HEK293T (cell line): ENCODE measurements at regions not wholly inside any gene's neighbourhood (a gene's known extent, or its start where the extent isn't known, plus 50 kb on each side); places are given as distances from the start of the nearest gene placed in this dataset.

Source experiments
- CTCF ChIA-PET: fragments of 350-600 bp; formaldehyde crosslinking; extraction: SDS; loops from one replicate; lab custom pipeline; 2021; ENCODE audit warnings: antibody characterized with exemption, inconsistent platforms; lab: Yijun Ruan, JAX
- POLR2A ChIA-PET: fragments of 350-600 bp; formaldehyde crosslinking; extraction: SDS; loops from one replicate; lab custom pipeline; 2020; ENCODE audit warnings: antibody characterized with exemption, inconsistent platforms; lab: Yijun Ruan, JAX
- DNase-seq: peaks from one replicate; pipeline ENCODE4 v3.0.0; 2012; ENCODE audit warnings: mixed read lengths; ENCODE audit errors: extremely low spot score
- ARNT ChIP-seq: fragments of 450-650 bp; IDR thresholded peaks from 2 replicates; pipeline ENCODE4 v1.6.1; 2017; ENCODE audit warnings: mild to moderate bottlenecking
- BHLHE40 ChIP-seq: fragments of 450-650 bp; IDR thresholded peaks from 2 replicates; pipeline ENCODE4 v1.6.1; 2016; ENCODE audit warnings: mild to moderate bottlenecking, moderate library complexity, borderline replicate concordance
- CTBP1 ChIP-seq: fragments of 450-650 bp; IDR thresholded peaks from 2 replicates; pipeline ENCODE4 v1.6.1; 2016; ENCODE audit warnings: borderline replicate concordance
- ELF4 ChIP-seq: fragments of 450-650 bp; IDR thresholded peaks from 2 replicates; pipeline ENCODE4 v1.6.1; 2017; ENCODE audit warnings: antibody characterized with exemption
- FOXA1 ChIP-seq: fragments of 450-650 bp; IDR thresholded peaks from 2 replicates; pipeline ENCODE4 v1.6.1; 2016; ENCODE audit warnings: mild to moderate bottlenecking
- FOXK2 ChIP-seq: fragments of 450-650 bp; IDR thresholded peaks from 2 replicates; pipeline ENCODE4 v1.6.1; 2016; ENCODE audit warnings: mild to moderate bottlenecking
- FOXM1 ChIP-seq: fragments of 450-650 bp; IDR thresholded peaks from 2 replicates; pipeline ENCODE4 v1.6.1; 2017; ENCODE audit warnings: mild to moderate bottlenecking, borderline replicate concordance
- HDGF ChIP-seq: fragments of 450-650 bp; IDR thresholded peaks from 2 replicates; pipeline ENCODE4 v1.6.1; 2017; ENCODE audit warnings: antibody characterized with exemption, borderline replicate concordance
- L3MBTL2 ChIP-seq: fragments of 450-650 bp; conservative IDR thresholded peaks from 2 replicates; pipeline ENCODE4 v1.6.1; 2016; ENCODE audit warnings: mild to moderate bottlenecking
- LEF1 ChIP-seq: fragments of 450-650 bp; IDR thresholded peaks from 2 replicates; pipeline ENCODE4 v1.6.1; 2017; ENCODE audit warnings: mild to moderate bottlenecking, borderline replicate concordance
- NFRKB ChIP-seq: fragments of 450-650 bp; IDR thresholded peaks from 2 replicates; pipeline ENCODE4 v1.6.1; 2016; ENCODE audit warnings: mild to moderate bottlenecking, moderate library complexity
- PKNOX1 ChIP-seq: fragments of 450-650 bp; IDR thresholded peaks from 2 replicates; pipeline ENCODE4 v1.6.1; 2016
- SP1 ChIP-seq: fragments of 450-650 bp; IDR thresholded peaks from 2 replicates; pipeline ENCODE4 v1.6.1; 2017
- SUZ12 ChIP-seq: fragments of 450-650 bp; IDR thresholded peaks from 2 replicates; pipeline ENCODE4 v1.6.1; 2016; ENCODE audit warnings: mild to moderate bottlenecking
- TARDBP ChIP-seq: fragments of 450-650 bp; IDR thresholded peaks from 2 replicates; pipeline ENCODE4 v1.6.1; 2016
- ZNF384 ChIP-seq: fragments of 450-650 bp; IDR thresholded peaks from 2 replicates; pipeline ENCODE4 v1.6.1; 2016

DNA sequence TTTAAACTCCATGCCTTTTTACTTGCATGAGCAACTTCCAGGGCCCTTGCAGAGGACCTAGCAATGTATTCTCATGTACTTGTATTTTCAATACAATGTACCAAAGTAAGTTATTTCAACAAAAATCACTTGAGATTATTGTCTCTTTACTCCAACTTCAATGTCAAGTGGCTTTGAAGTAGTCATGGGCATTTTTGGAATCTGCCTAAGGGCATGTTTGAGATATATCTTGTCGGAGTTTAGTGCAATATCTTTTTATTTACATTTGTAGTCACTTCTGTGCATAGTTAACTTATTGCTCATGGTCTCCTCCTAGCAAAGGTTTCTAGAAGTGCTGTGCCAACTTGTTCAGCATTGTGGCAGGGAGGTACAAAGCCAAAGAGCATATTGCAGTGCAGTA, 508.7 kb upstream of the SEMA3D start:
- CTCF ChIA-PET = no interaction called here
- TF ChIP-seq FOXA1 (no peak), L3MBTL2 (no peak), BHLHE40 (no peak)
- POLR2A ChIA-PET = no interaction called here
- no peak for DNase-seq

GRCh38 chr7:85695041-85695440, 508.2 kb upstream of the SEMA3D start:
- no peak for TF ChIP-seq NFRKB
- TF ChIP-seq TARDBP = no peak
- no peak for TF ChIP-seq SUZ12
- no peak for TF ChIP-seq HDGF
- no peak for TF ChIP-seq FOXM1
- no peak for TF ChIP-seq BHLHE40
- no peak for DNase-seq
- ChIA-PET POLR2A (no interaction called here), CTCF (no interaction called here)

DNA sequence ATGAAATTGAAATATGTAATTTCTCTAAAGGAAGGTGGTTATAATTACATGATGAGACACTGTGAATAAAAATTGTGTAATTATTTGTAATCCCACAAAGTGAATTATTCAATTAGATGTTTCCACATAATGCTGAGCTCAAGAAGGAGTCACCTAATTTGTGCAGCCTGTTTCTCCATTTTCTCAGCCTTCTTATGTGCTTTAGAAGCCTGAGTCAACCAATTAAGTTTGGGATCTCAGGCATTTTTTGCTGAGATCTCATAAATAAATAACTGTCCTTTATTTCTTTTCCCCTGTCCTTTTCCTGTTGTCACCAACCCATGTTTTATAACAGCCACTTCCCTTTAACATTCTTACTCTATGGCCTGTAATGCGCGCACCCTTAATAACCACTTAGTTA, 506.5 kb upstream of the SEMA3D start:
- no peak for TF ChIP-seq HDGF
- TF ChIP-seq LEF1 = no peak
- TF ChIP-seq SUZ12 = no peak
- TF ChIP-seq L3MBTL2 = no peak
- no peak for TF ChIP-seq CTBP1
- TF ChIP-seq SP1 = no peak
- TF ChIP-seq FOXA1 = no peak
- TF ChIP-seq BHLHE40 = no peak
- TF ChIP-seq NFRKB = no peak
- no peak for TF ChIP-seq FOXM1
- no peak for TF ChIP-seq TARDBP
- TF ChIP-seq PKNOX1 = no peak
- no peak for TF ChIP-seq ZNF384
- no peak for TF ChIP-seq ELF4
- no peak for TF ChIP-seq ARNT
- TF ChIP-seq FOXK2 = no peak
- no peak for DNase-seq
- ChIA-PET POLR2A (no interaction called here), CTCF (no interaction called here)

DNA sequence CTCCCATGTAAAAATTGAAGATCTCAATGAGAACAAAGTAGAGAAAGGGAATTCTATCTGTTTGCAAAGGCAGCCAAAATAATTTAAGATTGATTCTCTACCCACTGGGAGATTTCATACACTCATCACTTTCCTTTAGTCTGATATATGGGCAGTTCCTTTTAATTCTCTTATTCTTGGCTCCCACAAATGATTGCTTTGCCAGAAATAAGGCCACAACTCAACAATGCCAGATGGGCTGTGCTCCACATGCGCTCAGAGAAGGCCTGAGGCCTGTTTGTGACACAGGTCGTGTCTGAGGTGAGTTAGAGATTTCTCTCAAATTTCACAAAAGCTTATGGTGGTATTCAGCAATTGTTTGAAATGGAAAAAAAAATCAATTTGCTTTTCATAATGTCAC, 501.9 kb upstream of the SEMA3D start:
- TF ChIP-seq ELF4 (no peak), ZNF384 (no peak), ARNT (no peak), PKNOX1 (no peak), SP1 (no peak), SUZ12 (no peak), FOXM1 (no peak), LEF1 (no peak), CTBP1 (no peak), FOXK2 (no peak), NFRKB (no peak), BHLHE40 (no peak)

DNA sequence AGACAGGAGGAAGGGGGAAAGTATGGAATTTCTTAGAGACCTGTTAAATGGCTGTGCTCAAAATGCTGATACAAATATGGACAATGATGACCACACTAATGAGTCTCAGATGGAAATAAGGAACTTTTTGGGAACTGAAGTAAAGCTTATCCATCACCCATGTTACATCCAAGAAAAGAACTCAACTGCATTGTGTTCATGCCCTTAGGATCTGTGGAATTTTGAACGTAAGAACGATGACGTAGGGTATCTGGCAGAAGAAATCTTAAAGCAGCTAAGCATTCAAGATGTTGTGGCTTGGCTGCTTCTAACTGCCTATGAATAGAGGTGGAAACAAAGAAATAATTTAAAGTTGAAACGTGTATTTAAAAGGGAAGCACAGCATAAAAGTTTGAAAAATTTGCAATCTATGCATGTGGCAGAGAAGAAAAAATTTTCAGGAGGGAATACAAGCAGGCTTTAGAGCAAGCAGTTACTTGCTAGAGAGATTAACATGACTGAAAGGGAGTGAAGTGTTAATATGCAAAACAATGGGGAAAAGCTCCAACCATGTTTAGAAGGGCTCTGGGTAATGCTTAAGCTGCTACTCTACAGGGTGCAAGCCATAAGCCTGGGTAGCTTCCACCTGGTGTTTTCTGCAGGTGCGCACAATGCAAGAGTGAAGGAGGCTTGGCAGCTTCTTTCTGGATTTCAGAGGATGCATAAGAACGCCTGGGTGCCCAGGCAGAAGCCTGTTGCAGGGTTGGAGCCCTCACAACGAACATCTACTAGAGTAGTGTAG, 499.7 kb upstream of the SEMA3D start:
- ChIA-PET CTCF (no interaction called here), POLR2A (no interaction called here)
- TF ChIP-seq HDGF = no peak
- no peak for TF ChIP-seq LEF1
- TF ChIP-seq BHLHE40 = no peak
- TF ChIP-seq CTBP1 = no peak
- no peak for TF ChIP-seq ELF4
- no peak for TF ChIP-seq PKNOX1
- no peak for TF ChIP-seq L3MBTL2
- no peak for TF ChIP-seq SUZ12
- no peak for TF ChIP-seq FOXA1
- TF ChIP-seq ARNT = no peak
- TF ChIP-seq NFRKB = no peak
- TF ChIP-seq FOXM1 = no peak
- no peak for TF ChIP-seq ZNF384
- no peak for TF ChIP-seq FOXK2
- no peak for TF ChIP-seq TARDBP
- TF ChIP-seq SP1 = no peak
- DNase-seq = no peak

More for the DNA sequence above, 501.9 kb upstream of the SEMA3D start:
- DNase-seq = no peak
- ChIA-PET POLR2A (no interaction called here), CTCF (no interaction called here)

GRCh38 chr7:85685901-85686300, 499.0 kb upstream of the SEMA3D start:
- ChIA-PET POLR2A (no interaction called here), CTCF (no interaction called here)
- no peak for DNase-seq
- TF ChIP-seq SP1 (no peak), ELF4 (no peak), ZNF384 (no peak), SUZ12 (no peak), FOXA1 (no peak), TARDBP (no peak), FOXM1 (no peak), FOXK2 (no peak)
